ENCODE measurements at regions not wholly inside any gene's neighbourhood (a gene's known extent, or its start where the extent isn't known, plus 50 kb on each side); places are given as distances from the start of the nearest gene placed in this dataset.

DNA sequence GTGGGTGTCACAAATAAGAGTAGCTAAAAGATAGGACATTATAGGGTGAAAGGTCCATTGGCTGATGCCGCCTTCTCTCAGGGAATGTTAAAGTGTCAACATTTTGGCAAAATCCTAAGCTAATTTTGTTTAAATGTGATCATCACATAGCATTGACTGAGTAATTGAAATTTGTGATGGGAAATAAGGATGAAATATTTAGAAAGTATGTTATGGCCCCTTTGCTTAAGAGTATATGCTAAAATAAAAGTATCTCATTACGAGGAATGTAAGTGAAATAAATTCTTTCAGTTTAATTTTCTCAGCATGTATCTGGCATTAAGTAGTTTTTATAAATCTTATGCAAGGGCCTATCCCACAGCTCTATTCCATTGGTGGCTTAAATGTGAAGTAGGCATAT is 229.2 kb downstream of the PRL start:
- DNase-seq (ENCODE audit: low read depth), result no peak

DNA sequence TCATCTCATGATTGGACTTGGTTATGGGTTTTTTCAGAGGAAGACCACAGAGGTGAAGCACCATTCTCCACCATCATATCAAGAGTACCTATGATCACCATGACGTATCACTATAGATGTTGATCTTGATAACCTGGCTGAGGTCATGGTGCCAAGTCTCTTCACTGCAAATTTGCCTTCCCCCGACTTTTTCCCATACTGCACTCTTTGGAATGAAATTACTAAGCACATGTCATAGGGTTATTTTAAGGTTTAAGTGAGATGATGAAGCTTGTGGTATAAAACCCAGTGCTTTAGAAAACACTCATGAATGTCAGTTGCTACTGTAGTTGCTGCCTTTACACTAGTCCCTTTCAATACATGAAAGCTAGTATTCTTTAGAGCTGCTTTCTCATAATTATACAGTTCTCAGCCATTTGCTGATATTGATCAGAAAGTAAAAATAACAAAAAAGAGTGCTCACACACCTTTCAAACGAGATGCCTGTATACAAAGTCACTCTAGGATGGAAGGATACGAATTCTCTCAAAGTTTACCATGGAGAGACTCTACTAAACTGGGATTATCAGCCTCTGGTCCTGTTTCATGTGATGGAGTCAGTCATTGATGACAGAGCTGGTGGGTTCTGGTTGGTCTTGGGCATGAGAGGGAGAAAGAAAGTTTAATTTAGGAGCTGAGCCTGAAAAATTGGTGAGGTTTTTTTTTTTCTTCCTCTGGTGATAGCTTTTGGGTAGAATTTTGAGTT is 228.1 kb downstream of the PRL start:
- no peak for DNase-seq (ENCODE audit: low read depth)

- no peak for DNase-seq (ENCODE audit: low read depth)
Observed at GRCh38 chr6:22069306-22069800, 227.5 kb downstream of the PRL start.

DNA sequence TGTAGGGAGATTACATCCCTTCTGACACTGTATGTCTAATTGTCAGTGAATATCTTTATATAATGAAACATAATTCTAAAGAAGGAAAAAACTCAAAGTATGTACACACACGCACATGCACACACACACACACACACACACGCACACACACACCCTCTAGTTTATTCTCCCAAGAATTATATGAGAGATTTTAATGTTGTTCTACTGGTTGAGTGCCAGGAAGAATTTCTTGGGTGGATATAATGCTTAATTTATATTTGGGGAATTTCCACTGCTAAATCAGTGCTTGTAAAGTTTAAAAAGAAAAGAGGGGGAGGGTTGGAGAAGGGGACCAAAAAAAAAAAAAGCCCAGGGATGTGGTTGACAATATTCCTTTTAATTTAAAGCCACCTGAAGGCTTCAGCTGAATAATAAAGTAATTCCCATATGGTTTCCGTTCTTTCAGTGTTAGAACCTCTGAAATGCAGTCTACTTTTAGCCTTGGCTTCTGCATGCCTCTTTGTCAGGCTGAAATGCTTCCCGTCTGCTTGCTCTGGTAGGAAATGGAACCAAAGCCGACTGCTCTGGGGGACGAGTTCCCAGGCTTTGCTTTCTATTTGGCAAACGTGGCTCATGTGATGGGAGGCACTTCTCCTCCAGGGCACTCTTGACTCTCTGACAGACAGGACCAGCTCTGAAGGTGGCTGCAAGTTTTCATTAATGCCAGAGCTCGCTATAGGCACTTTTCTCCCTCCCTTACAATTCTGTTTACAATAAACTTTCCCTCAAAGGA is 225.4 kb downstream of the PRL start:
- no peak for DNase-seq (ENCODE audit: low read depth)

- DNase-seq (ENCODE audit: low read depth), result no peak
Observed at GRCh38 chr6:22072949-22073348, 223.9 kb downstream of the PRL start.

DNA sequence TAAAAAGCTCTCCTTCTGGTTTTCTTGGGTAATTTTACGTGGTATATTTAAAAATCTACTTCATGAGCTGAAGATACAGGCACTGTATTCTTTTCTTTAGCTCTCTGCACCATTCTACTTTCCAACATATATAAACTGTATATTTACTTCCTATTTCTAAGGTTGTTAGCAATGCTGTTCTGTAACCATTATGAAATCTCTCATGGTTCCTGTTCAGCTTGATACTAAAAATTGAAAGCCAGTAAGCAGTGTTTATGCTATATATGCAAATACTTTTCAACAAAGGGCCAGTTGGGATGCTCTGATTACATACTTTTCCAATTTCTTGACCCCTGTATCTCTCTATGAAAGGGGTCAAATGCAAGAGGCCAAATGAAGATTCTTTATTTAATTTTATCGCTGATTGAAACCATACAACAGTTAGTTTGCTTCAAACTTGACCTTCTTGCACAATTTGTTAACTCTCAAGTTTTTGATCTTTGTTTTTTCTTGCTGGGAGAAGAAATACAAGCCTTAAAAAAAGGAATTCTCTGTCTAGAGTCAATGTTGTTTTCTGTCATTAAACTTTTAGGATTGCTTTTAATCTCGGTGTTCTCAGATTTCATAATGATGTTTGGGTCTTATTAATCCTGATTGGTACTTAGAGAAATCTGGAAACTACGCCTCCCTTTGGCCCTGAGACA is 223.2 kb downstream of the PRL start:
- DNase-seq (ENCODE audit: low read depth), result no peak

DNA sequence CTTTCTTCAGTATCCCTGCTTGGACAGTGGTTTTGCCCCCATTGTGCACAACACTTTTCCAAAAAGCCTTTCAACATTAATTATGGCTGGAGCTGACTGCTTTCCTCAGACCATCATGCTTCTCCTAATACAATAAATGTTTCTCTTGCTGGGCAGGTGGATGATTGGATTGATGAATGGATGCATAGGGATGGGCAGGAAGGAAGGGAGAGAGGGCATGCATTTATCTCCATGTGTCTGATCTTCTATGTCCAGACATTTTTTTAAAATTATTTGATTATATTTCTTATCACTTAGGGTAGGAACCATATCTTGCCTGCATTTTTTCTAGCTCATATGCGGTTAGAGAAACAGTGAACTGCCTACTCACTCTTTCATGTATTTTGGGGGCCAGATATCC is 218.5 kb downstream of the PRL start:
- DNase-seq (ENCODE audit: low read depth), result no peak

GRCh38 chr6:22078802-22079545 is 217.9 kb downstream of the PRL start:
- no peak for DNase-seq (ENCODE audit: low read depth)

- DNase-seq (ENCODE audit: low read depth), result no peak
Observed at GRCh38 chr6:22079783-22080182, 217.1 kb downstream of the PRL start.

GRCh38 chr6:22081709-22082108 is 215.1 kb downstream of the PRL start:
- DNase-seq (ENCODE audit: low read depth), result no peak

GRCh38 chr6:22082218-22082617 is 214.6 kb downstream of the PRL start:
- DNase-seq (ENCODE audit: low read depth), result no peak

DNA sequence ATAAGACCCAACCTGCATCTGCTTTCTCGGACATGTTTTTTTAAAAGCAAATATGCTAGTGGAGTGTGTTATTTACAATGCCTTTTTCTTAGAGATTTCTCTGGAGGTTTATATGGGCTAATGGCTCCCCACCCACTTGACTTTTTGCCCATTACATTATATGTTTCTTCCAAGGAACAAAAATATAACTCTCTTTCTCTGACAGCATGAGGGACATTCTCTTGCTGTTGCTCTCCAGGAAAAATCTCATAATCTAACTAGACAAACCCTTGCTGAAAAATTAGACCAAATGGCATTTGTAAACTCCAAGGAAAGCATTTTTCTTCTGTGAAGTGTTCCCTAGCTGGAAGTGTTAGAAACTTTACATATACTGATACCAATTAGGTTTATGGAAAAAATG is 213.7 kb downstream of the PRL start:
- DNase-seq (ENCODE audit: low read depth), result no peak

GRCh38 chr6:22087960-22088706 is 208.7 kb downstream of the PRL start:
- no peak for DNase-seq (ENCODE audit: low read depth)

GRCh38 chr6:22091424-22091948 is 205.3 kb downstream of the PRL start:
- no peak for DNase-seq (ENCODE audit: low read depth)

- no peak for DNase-seq (ENCODE audit: low read depth)
Observed at GRCh38 chr6:22095836-22096235, 201.0 kb downstream of the PRL start.

- no peak for DNase-seq (ENCODE audit: low read depth)
Observed at GRCh38 chr6:22098601-22099031, 198.2 kb downstream of the PRL start.

DNA sequence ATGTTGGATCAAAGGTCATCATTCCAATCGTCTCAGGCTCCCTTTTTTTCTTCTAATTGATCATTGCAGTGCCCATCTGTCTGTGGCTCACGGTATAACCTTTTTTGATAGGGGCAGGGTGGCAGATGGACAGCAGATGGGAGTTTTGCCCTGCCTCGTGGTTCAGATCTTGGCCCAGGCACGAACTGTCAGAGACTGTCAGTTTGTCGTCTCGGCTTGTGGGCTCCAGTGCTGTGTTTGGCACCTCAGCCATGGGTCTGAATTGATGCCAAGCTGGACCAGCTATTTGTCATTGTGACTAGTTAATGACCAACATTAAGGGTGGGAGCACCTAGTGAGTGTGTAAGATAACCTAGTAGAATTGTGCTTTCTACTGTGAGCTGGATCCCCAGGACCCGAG is 197.6 kb downstream of the PRL start:
- no peak for DNase-seq (ENCODE audit: low read depth)

DNA sequence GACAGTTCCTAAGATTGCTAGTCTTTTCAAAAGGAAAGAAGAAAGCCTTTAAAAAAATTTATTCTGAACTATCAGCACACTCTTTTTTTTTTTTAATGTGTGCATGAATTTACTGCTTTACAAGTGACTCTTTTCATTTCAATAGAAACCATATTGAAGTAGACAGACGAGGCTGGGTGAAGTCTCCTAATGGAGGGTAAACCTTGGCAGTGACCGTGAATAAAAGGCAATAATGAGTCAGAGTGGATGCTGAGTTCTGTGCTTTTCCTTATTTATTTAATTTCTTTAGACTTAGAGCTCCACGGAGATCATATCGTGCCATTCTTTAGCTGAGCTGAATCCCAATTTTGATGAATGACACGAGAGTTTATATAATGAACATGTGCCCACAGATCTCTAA is 196.9 kb downstream of the PRL start:
- DNase-seq (ENCODE audit: low read depth), result no peak

DNA sequence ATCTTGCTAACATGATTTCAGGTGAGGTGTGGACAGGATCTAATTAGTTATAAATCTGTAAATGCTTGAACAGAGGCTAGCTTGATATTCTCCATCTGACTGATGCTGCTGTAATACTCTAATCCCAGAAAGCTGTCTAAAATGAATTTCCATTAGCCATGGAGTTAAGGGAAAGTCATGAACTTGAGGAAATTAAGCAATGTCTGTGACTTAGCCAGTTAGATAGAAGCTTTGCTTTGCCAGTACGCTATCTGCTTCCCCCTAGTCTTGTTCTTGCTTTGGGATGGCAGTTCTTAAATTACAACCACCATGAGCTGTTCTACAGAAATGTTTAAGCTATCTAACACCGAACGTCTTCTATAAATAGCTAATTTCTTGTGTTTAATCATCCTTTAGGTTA is 195.7 kb downstream of the PRL start:
- DNase-seq (ENCODE audit: low read depth), result no peak

DNA sequence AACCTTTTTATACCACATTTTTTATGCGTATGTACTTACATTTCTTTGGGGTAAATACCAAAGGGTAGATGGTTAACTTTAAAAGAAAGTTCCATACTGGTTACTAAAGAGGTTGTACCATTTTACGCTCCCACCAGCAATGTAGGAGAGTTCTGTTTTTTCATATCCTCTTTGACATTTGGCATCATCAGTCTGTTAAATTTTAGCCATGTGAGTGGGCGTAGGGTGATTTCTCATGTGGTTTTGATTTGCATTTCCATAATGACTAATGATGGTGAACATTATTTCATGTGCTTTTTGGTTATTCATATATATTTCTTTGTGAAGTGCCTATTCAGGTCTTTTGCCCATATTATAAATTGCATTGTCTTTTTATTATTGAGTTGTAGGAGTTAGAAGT is 194.2 kb downstream of the PRL start:
- DNase-seq (ENCODE audit: low read depth), result no peak

DNA sequence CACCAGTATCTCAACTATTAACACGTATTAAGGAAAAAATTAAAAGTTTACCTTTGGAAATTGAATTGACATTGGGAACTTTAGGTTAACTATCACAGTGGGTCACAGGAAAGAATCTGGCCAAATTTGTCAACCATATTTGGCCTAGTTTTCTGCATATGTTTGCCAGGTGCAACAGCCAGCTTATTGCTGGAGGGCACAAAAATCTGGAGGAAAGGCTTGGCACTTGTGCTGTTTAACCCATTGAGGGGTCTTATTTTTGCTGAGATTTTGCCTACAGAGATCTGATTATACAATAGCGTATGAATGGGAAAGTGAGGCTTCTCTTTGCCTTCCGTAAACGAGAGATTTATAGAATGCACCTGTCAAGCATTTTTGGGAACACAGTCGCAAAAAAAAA is 190.4 kb downstream of the PRL start:
- DNase-seq (ENCODE audit: low read depth), result no peak

Data from stimulated activated CD8-positive, alpha-beta memory T cell treated with anti-CD3 and anti-CD28 coated beads, Interleukin-4, amount 100 ng/mL, for 24 hours (primary cell).